NCI-H2107 treated with DMSO at 0.1 percent for 48 hours (cell line): ENCODE measurements at regions not wholly inside any gene's neighbourhood (a gene's known extent, or its start where the extent isn't known, plus 50 kb on each side); places are given as distances from the start of the nearest gene placed in this dataset.

Experiments
- DNase-seq: peaks from one replicate; lab custom pipeline; 2025; ENCODE audit not compliant: unreplicated experiment; lab: John Stamatoyannopoulos, UW

GRCh38 chr14:103206836-103207387, 83.7 kb downstream of the TNFAIP2 start:
- DNase-seq = no peak

GRCh38 chr14:103207388-103208072, 84.3 kb downstream of the TNFAIP2 start:
- DNase-seq = no peak

GRCh38 chr14:103209054-103209453, 85.8 kb downstream of the TNFAIP2 start:
- no peak for DNase-seq

GRCh38 chr14:103209506-103209905, 86.2 kb downstream of the TNFAIP2 start:
- DNase-seq = no peak

GRCh38 chr14:103213331-103213730, 90.1 kb downstream of the TNFAIP2 start:
- DNase-seq = no peak

- DNase-seq = no peak
Observed at GRCh38 chr14:103214461-103214958, 91.2 kb downstream of the TNFAIP2 start.

- no peak for DNase-seq
Observed at GRCh38 chr14:103216399-103216798, 93.1 kb downstream of the TNFAIP2 start.

DNA sequence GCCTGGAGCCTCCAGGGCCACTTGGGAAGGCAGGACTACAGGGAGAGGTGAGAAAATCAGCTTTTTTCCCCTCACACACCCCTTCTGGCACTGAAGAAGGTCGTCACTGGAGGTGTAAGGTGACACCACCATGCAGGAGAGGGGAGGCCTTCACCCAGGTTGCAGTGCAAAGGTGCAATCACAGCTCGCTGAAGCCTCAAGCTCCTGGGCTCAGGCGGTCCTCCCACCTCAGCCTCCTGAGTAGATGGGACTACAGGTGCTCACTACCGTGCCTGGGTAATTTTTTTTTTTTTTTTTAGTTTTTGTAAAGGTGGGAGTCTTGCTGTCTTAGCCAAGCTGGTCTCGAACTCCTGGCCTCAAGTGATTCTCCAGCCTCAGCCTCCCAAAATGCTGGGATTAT, 93.6 kb downstream of the TNFAIP2 start:
- no peak for DNase-seq

DNA sequence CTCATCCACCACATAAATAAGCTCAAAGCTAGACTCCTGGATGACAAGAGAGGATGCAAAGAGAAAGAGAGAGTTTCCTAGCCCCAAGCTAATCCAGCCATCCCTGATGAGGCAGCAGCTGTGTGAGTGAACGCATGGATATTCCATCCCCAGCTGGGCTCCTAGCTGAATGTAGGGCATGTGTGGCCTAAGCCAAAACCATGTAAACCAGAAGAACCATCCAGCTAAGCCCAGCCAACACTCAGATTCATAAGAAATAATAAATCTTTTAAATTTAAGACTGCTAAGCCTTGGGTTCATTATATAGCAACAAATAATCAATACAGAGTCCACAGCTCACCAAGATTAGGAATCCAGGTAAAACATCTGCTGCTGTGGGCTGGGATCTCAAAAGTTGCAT, 94.3 kb downstream of the TNFAIP2 start:
- DNase-seq = no peak

DNA sequence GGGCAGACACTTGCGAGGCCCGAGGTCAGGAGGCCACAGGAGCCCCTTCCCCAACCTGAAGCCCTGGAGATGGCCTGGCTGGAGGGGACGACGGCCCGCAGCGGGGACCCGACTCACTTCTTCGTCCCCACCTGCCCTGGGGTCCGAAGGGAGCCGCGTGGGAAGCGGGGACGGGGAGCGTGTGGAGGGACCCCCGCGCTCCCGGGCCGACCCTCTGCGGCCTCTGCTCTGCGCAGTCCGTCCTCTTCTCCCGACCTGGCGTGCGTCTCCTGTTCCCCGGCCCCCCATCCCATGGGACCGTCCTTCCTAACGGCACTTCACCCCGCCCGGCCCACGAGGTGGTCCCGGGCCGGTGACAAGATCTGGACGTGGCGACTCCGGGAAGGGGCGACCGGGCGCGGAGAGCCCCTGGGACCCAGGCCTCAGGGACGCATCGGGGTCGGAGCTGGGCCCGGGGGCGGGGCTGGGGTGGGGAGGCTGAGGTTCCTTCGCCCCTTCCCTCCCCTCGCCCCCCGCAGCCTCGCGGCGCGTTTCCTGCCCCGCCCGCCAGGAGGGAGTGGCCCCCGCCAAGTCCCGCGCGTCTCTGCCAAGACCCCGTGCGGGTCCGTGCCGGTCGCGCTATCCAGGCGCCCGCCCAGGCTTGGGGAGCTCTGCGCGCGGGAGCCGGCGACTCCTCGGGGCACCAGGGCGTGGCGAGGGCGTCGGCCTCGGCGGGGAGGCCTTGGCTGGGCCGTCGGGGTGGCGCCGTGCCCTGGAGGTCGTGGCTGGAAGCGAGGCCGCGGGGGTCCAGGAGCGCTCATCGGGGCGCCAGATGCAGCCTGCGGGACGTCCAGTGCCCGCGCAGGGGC, 97.1 kb downstream of the TNFAIP2 start:
- DNase-seq = no peak

DNA sequence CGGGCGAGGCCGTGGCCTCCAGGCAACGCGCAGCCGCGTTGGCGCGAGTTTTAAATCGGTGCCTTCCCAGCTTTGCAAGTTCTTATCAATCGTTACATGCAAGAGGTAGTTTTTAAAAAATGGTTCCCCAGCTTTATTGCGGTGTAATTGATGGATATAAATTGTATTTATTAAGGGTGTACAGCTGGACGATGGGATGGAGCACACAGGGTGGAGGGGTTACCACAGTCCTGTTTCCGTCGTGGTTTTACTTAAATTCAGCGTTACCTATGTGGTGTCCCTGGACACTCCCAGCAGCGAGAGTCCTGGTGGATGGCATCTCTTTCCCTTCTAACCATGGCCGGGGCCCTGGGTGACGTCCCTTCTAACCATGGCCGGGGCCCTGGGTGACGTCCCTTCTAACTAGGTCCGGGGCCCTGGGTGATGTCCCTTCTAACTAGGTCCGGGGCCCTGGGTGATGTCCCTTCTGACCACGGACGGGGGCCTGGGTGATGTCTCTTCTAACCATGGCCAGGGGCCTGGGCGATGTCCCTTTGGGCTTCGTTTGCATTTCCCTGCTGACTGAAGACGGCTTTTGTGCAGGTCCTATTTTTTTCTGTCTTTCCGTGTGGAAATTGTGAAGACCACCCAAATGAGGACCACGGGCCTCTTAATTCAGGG, 97.9 kb downstream of the TNFAIP2 start:
- no peak for DNase-seq

- no peak for DNase-seq
Observed at GRCh38 chr14:103221781-103222358, 98.6 kb downstream of the TNFAIP2 start.

DNA sequence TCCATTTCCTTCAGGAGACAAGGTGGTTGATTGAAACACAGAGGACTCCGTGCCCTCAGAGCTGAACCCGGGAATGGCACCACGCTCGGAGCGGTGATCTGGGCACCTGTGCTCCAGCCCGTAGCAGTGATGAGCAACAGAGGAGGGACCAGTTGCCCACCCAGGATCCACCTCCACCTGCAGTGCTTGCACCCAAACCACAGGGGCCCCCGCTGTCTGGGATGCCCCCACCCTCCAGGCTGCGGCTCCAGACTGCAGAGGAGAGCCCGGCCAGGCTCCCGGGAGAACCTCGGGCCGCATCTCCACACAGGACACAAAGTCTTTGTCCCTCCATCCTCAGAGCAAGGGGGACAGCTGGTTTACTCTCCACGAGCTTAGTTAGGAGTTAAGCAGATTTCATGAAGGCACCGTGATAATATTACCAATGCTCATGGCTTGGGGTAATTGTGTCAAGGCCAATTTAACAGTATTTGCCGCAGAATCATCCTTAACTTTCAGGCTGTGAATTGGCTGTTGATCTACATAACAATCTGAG, 100.6 kb downstream of the TNFAIP2 start:
- DNase-seq = no peak

GRCh38 chr14:103225062-103225461, 101.8 kb downstream of the TNFAIP2 start:
- no peak for DNase-seq

DNA sequence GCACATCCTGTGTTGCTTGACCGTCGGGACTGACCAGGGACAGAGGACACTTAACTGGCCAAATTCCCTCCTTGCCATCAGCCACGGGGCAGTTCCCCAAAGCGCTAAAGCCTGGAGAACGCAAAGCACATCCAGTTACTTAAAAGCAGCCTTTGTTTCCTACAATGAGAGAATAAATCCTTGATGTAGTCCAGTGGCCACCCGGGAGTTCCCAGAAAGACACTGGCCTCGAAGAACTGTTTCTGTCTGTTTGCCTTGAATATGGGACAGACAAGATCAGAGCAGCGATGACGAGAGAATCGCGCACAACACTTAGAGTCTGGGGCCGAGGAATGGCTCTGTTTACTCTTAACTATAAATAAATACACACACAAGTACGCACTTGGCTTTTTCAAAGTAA, 102.2 kb downstream of the TNFAIP2 start:
- no peak for DNase-seq

- no peak for DNase-seq
Observed at GRCh38 chr14:103227094-103227768, 104.0 kb downstream of the TNFAIP2 start.

DNA sequence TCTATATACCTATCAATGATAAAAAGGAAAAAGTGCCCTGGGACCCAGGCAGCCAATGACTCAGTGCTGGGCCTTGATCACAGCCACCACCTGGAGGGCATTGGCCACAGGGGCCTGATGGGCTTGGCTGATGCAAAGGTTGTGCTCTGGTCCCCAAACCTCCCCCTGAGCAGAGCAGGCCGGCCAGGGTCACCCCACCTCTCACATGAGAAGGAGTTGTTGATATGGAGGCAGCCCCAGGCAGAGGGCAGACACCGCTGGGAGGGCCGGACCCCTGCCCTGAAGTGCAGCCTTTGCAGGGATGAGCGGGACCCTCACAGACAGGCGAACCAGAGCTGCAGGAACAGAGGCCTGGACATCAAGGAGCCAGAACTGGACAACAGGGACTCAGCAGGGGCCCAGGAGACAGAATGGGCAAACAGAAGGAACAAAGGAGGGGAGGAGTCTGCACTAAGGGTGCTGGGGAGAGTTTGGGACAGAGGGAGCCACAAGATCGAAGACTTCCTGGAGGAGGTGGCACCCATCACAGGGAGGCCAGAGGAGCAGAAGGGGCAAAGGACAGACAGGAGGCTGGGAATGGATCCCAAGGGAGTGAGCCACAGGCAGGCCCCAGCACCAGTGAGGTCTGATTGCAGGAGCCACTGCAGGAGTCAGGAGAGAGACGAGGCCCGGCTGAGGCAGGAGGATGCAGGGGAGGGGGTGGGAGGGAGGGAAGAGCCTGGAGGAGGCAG, 105.0 kb downstream of the TNFAIP2 start:
- no peak for DNase-seq

- no peak for DNase-seq
Observed at GRCh38 chr14:103228866-103229265, 105.2 kb upstream of the EIF5 start.

DNA sequence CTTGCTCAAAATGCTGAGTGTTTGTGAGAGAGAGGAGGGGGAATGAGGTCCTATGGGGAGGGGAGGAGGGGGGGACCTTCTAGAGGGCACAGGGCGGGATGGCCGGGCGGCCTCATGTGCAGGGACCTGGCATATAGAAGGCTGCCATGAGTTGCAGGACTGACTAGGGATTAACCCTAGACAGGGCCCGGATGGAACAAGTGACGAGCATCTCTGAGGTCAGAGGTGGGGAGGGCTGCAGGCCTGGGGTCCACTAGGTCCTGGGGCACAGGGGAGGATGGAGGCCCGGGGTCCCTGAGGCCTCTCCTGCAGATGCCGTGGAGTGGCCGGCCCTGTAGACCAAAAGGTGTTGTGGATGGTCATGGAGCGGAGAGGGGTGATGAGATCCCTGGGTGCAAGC, 104.0 kb upstream of the EIF5 start:
- no peak for DNase-seq
